Body of pancreas (tissue), 4 donors: ENCODE measurements at regions not wholly inside any gene's neighbourhood (a gene's known extent, or its start where the extent isn't known, plus 50 kb on each side); places are given as distances from the start of the nearest gene placed in this dataset.

Source experiments
- ATAC-seq: fragments of 150-250 bp; one replicate; pipeline ENCODE4 v1.9.1; 2016
- DNase-seq, 4 donors: peaks; one replicate each; pipeline ENCODE4 v3.0.0-alpha.2; 2019
- H3K27ac ChIP-seq, 4 donors: fragments of 200-600 bp; sonication (generic); 1 replicate in 3 of 4; 2 replicates in 1 of 4; pipeline versions ENCODE4 v1.5.1 to v1.6.1; 2016 to 2019; ENCODE audit warnings: mild to moderate bottlenecking in 1 of 4, mixed read lengths in 1 of 4, moderate library complexity in 1 of 4
- H3K27me3 ChIP-seq, 2 donors: fragments of 200-600 bp; sonication (generic); one replicate each; pipeline ENCODE4 v1.6.0; 2016; ENCODE audit warnings: mild to moderate bottlenecking in 1 of 2
- H3K36me3 ChIP-seq, 2 donors: fragments of 200-600 bp; sonication (generic); replicated peaks in 1 of 2; 2 replicates each; pipeline ENCODE4 v1.5.1; 2016; ENCODE audit warnings: low read depth in 2 of 2; ENCODE audit not compliant: insufficient read depth in 1 of 2
- H3K4me1 ChIP-seq: fragments of 200-600 bp; sonication (generic); one replicate; pipeline ENCODE4 v1.6.0; 2016
- H3K4me3 ChIP-seq, 2 donors: fragments of 200-600 bp; sonication (generic); 1 replicate in 1 of 2; 2 replicates in 1 of 2; pipeline ENCODE4 v1.5.1; 2016 to 2019
- H3K9me3 ChIP-seq, 3 donors: fragments of 200-600 bp; sonication (generic); 1 replicate in 2 of 3; 2 replicates in 1 of 3; pipeline ENCODE4 v1.5.1; 2016
- CTCF ChIP-seq, 7 experiments: fragments of 450-650 bp in 4 of 7; fragments of 200-600 bp in 3 of 7; sonication (generic) in 3 of 7; IDR thresholded peaks; one replicate each; pipeline ENCODE4 v1.5.1; 2016 to 2019; ENCODE audit warnings: antibody characterized with exemption in 7 of 7
- POLR2A ChIP-seq, 3 donors: fragments of 450-650 bp; IDR thresholded peaks; one replicate each; pipeline ENCODE4 v1.6.1; 2016; ENCODE audit warnings: antibody characterized with exemption in 3 of 3, mild to moderate bottlenecking in 2 of 3
- WGBS, 2 donors: methylation state at CpG; one replicate each; pipeline ENCODE4 v1.1.5; 2017; 5-methylcytosine and 5-hydroxymethylcytosine counted together
- intact Hi-C: fragments of 100-400 bp; cut with DNase I; formaldehyde crosslinking; loops from one replicate; pipeline ENCODE4 v1.15.1; 2023

GRCh38 chr13:72199640-72200039 is 332.6 kb upstream of the DACH1 start:
- 43% methylated on average over 2 of the region's 2 CpGs for WGBS, 2 donors
- TF ChIP-seq CTCF (IDR thresholded peaks at IDR 0.05): no peak
- no peak for TF ChIP-seq POLR2A (IDR thresholded peaks at IDR 0.05)
- ATAC-seq: no peak

GRCh38 chr13:72198967-72199560 is 332.1 kb upstream of the DACH1 start:
- 42 to 58% methylated on average over 2 of the region's 2 CpGs for WGBS, 2 donors
- Histone ChIP-seq H3K36me3 (no peaks in the 10 kb centered on the region), H3K4me1 (peaks cover 5% of the 10 kb centered on the region), H3K4me3 (no peak overlapping the region), H3K27me3 (no peaks in the 10 kb centered on the region), H3K9me3 (no peaks in the 10 kb centered on the region), H3K27ac (no peak overlapping the region)
- ATAC-seq (peak; percentile 35), DNase-seq (no peak)
- TF ChIP-seq CTCF (IDR thresholded peaks at IDR 0.05) (no peak), POLR2A (IDR thresholded peaks at IDR 0.05) (no peak)
- intact Hi-C loops: no loop called here

More at GRCh38 chr13:72199640-72200039, 332.6 kb upstream of the DACH1 start:
- no peak for DNase-seq
- Histone ChIP-seq H3K27ac (no peak overlapping the region), H3K4me1 (peaks cover 5% of the 10 kb centered on the region), H3K36me3 (no peaks in the 10 kb centered on the region), H3K9me3 (no peaks in the 10 kb centered on the region), H3K4me3 (no peak overlapping the region), H3K27me3 (no peaks in the 10 kb centered on the region)
- intact Hi-C loops: no loop called here

- no peak for ATAC-seq
- Histone ChIP-seq H3K36me3 (no peaks in the 10 kb centered on the region), H3K4me1 (peaks cover 5% of the 10 kb centered on the region), H3K4me3 (no peak overlapping the region), H3K27ac (no peak overlapping the region), H3K27me3 (no peaks in the 10 kb centered on the region), H3K9me3 (no peaks in the 10 kb centered on the region)
- intact Hi-C loops: no loop called here
- TF ChIP-seq CTCF (IDR thresholded peaks at IDR 0.05) (no peak), POLR2A (IDR thresholded peaks at IDR 0.05) (no peak)
- WGBS, 2 donors: 81 to 85% methylated on average over 3 of the region's 3 CpGs
- DNase-seq: no peak
Observed at GRCh38 chr13:72198042-72198441, 331.0 kb upstream of the DACH1 start.

- Histone ChIP-seq H3K4me3 (no peak overlapping the region), H3K36me3 (no peaks in the 10 kb centered on the region), H3K27ac (no peak overlapping the region), H3K9me3 (no peaks in the 10 kb centered on the region), H3K4me1 (peaks cover 5% of the 10 kb centered on the region), H3K27me3 (no peaks in the 10 kb centered on the region)
- no peak for DNase-seq
- WGBS, 2 donors: 69 to 76% methylated on average over 3 of the region's 3 CpGs
- no peak for ATAC-seq
- TF ChIP-seq POLR2A (IDR thresholded peaks at IDR 0.05) (no peak), CTCF (IDR thresholded peaks at IDR 0.05) (no peak)
- intact Hi-C loops: no loop called here
Observed at GRCh38 chr13:72195044-72195704, 328.2 kb upstream of the DACH1 start.

- no peaks in the 10 kb centered on the region for H3K27me3 ChIP-seq
- H3K27ac ChIP-seq: no peak overlapping the region
- TF ChIP-seq POLR2A (IDR thresholded peaks at IDR 0.05) (no peak), CTCF (IDR thresholded peaks at IDR 0.05) (no peak)
- ATAC-seq (peak; percentile 75), DNase-seq (peak; percentile 36 to 62 (median 38))
- H3K4me3 ChIP-seq: no peak overlapping the region
- intact Hi-C loops: no loop called here
- H3K9me3 ChIP-seq: no peaks in the 10 kb centered on the region
- peaks cover 5% of the 10 kb centered on the region for H3K4me1 ChIP-seq
- 38 to 45% methylated on average over 6 of the region's 6 CpGs for WGBS, 2 donors
- no peaks in the 10 kb centered on the region for H3K36me3 ChIP-seq
Observed at GRCh38 chr13:72194523-72194922, 327.5 kb upstream of the DACH1 start.
